Naive thymus-derived CD8-positive, alpha-beta T cell (primary cell): ENCODE measurements at regions not wholly inside any gene's neighbourhood (a gene's known extent, or its start where the extent isn't known, plus 50 kb on each side); places are given as distances from the start of the nearest gene placed in this dataset.
"Not testable (repeated sequence)": the region's sequence is repeated elsewhere in the genome, so short reads cannot be mapped to it uniquely, and the experiment has no call there.

Experiments used
- ATAC-seq, 2 donors: fragments of 150-1000 bp; cut with Tn5 transposase in 1 of 2; sonication (Bioruptor Pico), chemical (Tn5 transposase) in 1 of 2; 1 replicate in 1 of 2; 2 replicates in 1 of 2; pipeline ENCODE4 v1.10.0; 2021; ENCODE audit warnings: mild to moderate bottlenecking in 2 of 2, moderate library complexity in 2 of 2
- POLR2A ChIA-PET: fragments of 350-600 bp; sonication (Branson Sonifier 250); formaldehyde crosslinking; loops from one replicate; lab custom pipeline; 2021; ENCODE audit warnings: antibody characterized with exemption; lab: Charles Lee
- DNase-seq, 10 donors: peaks; one replicate each; pipeline versions ENCODE4 v3.0.0 to v3.0.0-alpha.2; 2020 to 2022
- H3K27ac Mint-ChIP-seq, 10 donors: one replicate each; pipeline ENCODE4 v1.8.0; 2020 to 2022; ENCODE audit warnings: mild to moderate bottlenecking in 10 of 10, mixed read lengths in 10 of 10, moderate library complexity in 4 of 10, inconsistent platforms in 1 of 10
- H3K27me3 Mint-ChIP-seq, 5 donors: one replicate each; pipeline ENCODE4 v1.8.0; 2021 to 2022; ENCODE audit warnings: mixed read lengths in 5 of 5
- H3K36me3 Mint-ChIP-seq, 3 donors: one replicate each; pipeline ENCODE4 v1.8.0; 2020 to 2022; ENCODE audit warnings: mixed read lengths in 3 of 3, mild to moderate bottlenecking in 2 of 3, inconsistent platforms in 1 of 3
- H3K4me1 Mint-ChIP-seq, 4 donors: one replicate each; pipeline ENCODE4 v1.8.0; 2021 to 2022; ENCODE audit warnings: mixed read lengths in 4 of 4
- H3K4me3 Mint-ChIP-seq, 10 donors: one replicate each; pipeline ENCODE4 v1.8.0; 2020 to 2022; ENCODE audit warnings: mild to moderate bottlenecking in 10 of 10, mixed read lengths in 10 of 10, moderate library complexity in 6 of 10, inconsistent platforms in 1 of 10
- H3K9me3 Mint-ChIP-seq, 9 donors: one replicate each; pipeline ENCODE4 v1.8.0; 2020 to 2022; ENCODE audit warnings: mixed read lengths in 9 of 9, mild to moderate bottlenecking in 3 of 9, inconsistent platforms in 1 of 9, moderate library complexity in 1 of 9

- ATAC-seq, DNase-seq, POLR2A ChIA-PET, H3K27me3 Mint-ChIP-seq, H3K36me3 Mint-ChIP-seq, H3K4me1 Mint-ChIP-seq, H3K4me3 Mint-ChIP-seq, H3K27ac Mint-ChIP-seq: not testable (repeated sequence)
- H3K9me3 Mint-ChIP-seq: peaks cover 0 to 34% (median 11%) of the 10 kb centered on the region in 9 donors
These were observed 1256.0 kb downstream of the STIM2 start for GRCh38 chr4:28116526-28117083.

GRCh38 chr4:28117084-28117682 is 1256.5 kb downstream of the STIM2 start:
- POLR2A ChIA-PET: no interaction called here
- Mint-ChIP-seq H3K27me3 (no peaks in the 10 kb centered on the region), H3K4me1 (peaks cover 0 to 3% (median under 1%) of the 10 kb centered on the region in 4 donors), H3K27ac (no peak overlapping the region), H3K9me3 (peaks cover 0 to 34% (median 11%) of the 10 kb centered on the region in 9 donors), H3K4me3 (no peak overlapping the region), H3K36me3 (peaks cover 0 to 8% (median 0%) of the 10 kb centered on the region in 3 donors)
- DNase-seq (no peak), ATAC-seq (no peak)

GRCh38 chr4:28146191-28146590 is 1285.5 kb downstream of the STIM2 start:
- Mint-ChIP-seq H3K36me3 (no peaks in the 10 kb centered on the region), H3K27me3 (no peaks in the 10 kb centered on the region), H3K9me3 (peaks cover 0 to 25% (median 9%) of the 10 kb centered on the region in 9 donors), H3K27ac (no peak overlapping the region), H3K4me3 (no peak overlapping the region), H3K4me1 (no peaks in the 10 kb centered on the region)
- POLR2A ChIA-PET: no interaction called here
- ATAC-seq (no peak), DNase-seq (no peak)

DNA sequence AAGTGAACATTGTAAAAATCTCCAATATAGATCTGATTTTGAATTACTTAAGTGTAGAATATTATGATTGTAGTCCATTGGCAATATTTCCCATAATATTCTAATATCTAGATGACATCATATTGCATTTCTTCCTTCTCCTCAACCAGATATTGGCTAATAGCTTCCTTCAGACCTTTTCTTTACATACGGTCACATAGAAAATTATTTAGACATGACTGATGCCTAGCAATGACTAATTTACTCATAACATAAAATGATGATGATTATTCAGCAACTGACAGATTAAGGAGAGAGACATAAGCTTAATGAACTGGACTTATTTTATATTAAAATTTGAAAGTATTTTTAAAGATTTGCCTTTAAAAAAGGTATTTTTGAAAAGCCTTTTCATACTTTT is 1287.6 kb downstream of the STIM2 start:
- Mint-ChIP-seq H3K27me3 (no peaks in the 10 kb centered on the region), H3K27ac (no peak overlapping the region), H3K4me1 (no peaks in the 10 kb centered on the region), H3K9me3 (peaks cover 0 to 25% (median 7%) of the 10 kb centered on the region in 9 donors), H3K36me3 (no peaks in the 10 kb centered on the region), H3K4me3 (no peak overlapping the region)
- no peak for ATAC-seq
- no peak for DNase-seq
- POLR2A ChIA-PET: no interaction called here

DNA sequence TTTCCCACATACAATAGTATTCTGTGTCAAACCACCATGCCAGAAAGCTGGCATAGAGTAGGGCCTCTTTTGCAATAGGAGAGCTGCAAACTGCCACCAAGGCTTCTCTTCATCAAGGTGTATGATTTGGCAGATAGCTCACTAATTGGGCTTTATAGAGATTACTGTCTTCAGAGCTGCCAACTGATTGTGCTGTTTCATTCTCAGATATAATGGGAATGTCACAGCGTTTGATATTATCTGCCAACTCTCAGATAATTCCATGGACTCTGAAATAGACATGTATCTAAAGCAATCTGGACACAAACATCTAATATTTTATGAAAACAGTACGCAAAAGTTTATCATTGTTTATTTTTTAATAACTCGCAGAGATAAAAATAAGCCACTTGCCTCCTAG is 1289.1 kb downstream of the STIM2 start:
- no peaks in the 10 kb centered on the region for H3K36me3 Mint-ChIP-seq
- H3K4me3 Mint-ChIP-seq: no peak overlapping the region
- H3K27me3 Mint-ChIP-seq: no peaks in the 10 kb centered on the region
- H3K9me3 Mint-ChIP-seq: peaks cover 0 to 25% (median 6%) of the 10 kb centered on the region in 9 donors
- DNase-seq (no peak), ATAC-seq (no peak)
- POLR2A ChIA-PET: no interaction called here
- no peak overlapping the region for H3K27ac Mint-ChIP-seq
- no peaks in the 10 kb centered on the region for H3K4me1 Mint-ChIP-seq

DNA sequence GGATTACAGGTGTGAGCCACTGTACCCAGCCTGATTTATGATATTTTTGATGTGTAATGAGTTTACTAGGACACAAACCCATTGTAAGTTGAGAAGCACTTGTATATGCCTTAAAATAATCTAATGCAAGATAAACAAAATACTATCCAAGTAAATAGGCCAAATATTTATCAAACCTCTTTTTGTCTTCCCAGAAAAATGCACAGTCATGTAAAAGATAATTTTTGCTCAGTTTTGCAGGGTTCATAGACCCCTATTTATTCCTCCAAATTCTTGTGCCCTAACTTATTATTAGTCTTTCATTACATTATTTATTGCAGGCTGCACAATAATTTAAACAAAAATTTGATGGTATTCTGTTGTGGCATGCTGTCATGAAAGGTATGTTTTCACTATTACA is 1290.7 kb downstream of the STIM2 start:
- DNase-seq: no peak
- H3K4me3 Mint-ChIP-seq: no peak overlapping the region
- no peaks in the 10 kb centered on the region for H3K27me3 Mint-ChIP-seq
- ATAC-seq: no peak
- no peaks in the 10 kb centered on the region for H3K4me1 Mint-ChIP-seq
- H3K27ac Mint-ChIP-seq: no peak overlapping the region
- H3K36me3 Mint-ChIP-seq: no peaks in the 10 kb centered on the region
- POLR2A ChIA-PET: no interaction called here
- H3K9me3 Mint-ChIP-seq: peaks cover 0 to 14% (median 7%) of the 10 kb centered on the region in 9 donors

- no peaks in the 10 kb centered on the region for H3K4me1 Mint-ChIP-seq
- POLR2A ChIA-PET: no interaction called here
- no peak for ATAC-seq
- H3K36me3 Mint-ChIP-seq: no peaks in the 10 kb centered on the region
- no peak overlapping the region for H3K4me3 Mint-ChIP-seq
- H3K9me3 Mint-ChIP-seq: peaks cover 0 to 27% (median 3%) of the 10 kb centered on the region in 9 donors
- no peak overlapping the region for H3K27ac Mint-ChIP-seq
- no peaks in the 10 kb centered on the region for H3K27me3 Mint-ChIP-seq
- DNase-seq: no peak
These were observed 1306.8 kb downstream of the STIM2 start for GRCh38 chr4:28167411-28167810.

DNA sequence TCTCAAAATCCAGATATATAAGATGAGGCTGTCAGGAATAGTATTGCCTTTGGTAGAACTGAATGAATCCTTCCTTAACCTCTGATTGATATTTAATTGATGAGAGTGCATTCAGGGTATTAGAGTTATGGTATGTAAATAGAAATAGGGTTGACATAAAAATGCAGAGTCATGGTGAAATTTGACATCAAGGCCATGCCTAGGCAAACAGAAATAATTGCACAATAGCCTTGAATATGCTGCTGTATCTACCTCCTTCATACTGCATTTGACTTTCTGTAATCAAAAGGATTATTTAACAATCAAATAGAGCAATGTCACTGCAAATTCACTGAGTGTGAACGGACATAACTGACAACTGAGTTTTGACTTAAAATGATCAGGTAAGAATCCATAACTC is 1316.3 kb downstream of the STIM2 start:
- DNase-seq (no peak), ATAC-seq (no peak)
- no peak overlapping the region for H3K4me3 Mint-ChIP-seq
- no peak overlapping the region for H3K27ac Mint-ChIP-seq
- POLR2A ChIA-PET: no interaction called here
- H3K27me3 Mint-ChIP-seq: no peaks in the 10 kb centered on the region
- no peaks in the 10 kb centered on the region for H3K4me1 Mint-ChIP-seq
- no peaks in the 10 kb centered on the region for H3K36me3 Mint-ChIP-seq
- peaks cover 0 to 14% (median 1%) of the 10 kb centered on the region in 9 donors for H3K9me3 Mint-ChIP-seq

DNA sequence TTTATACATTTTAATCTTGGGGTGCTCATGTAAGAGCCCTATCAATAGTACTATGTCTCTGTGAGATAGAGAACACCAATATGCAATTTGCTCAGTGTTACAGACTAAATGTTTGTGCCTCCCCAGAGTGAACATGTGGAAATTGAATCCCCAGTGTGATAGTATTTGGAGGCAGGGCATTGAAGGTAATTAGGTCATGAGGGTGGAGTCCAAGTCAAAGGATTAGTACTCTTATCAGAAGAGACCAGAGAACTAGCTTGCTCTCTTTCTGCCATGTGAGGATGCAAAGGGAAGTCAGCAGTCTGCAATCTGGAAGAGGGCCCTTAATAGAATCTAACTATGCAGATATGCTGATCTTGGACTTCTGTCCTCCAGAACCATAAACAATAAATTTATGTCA is 1317.0 kb downstream of the STIM2 start:
- POLR2A ChIA-PET: no interaction called here
- H3K4me1 Mint-ChIP-seq: no peaks in the 10 kb centered on the region
- no peak for ATAC-seq
- no peaks in the 10 kb centered on the region for H3K36me3 Mint-ChIP-seq
- H3K27me3 Mint-ChIP-seq: no peaks in the 10 kb centered on the region
- peaks cover 0 to 16% (median 2%) of the 10 kb centered on the region in 9 donors for H3K9me3 Mint-ChIP-seq
- no peak overlapping the region for H3K4me3 Mint-ChIP-seq
- H3K27ac Mint-ChIP-seq: no peak overlapping the region
- DNase-seq: no peak

DNA sequence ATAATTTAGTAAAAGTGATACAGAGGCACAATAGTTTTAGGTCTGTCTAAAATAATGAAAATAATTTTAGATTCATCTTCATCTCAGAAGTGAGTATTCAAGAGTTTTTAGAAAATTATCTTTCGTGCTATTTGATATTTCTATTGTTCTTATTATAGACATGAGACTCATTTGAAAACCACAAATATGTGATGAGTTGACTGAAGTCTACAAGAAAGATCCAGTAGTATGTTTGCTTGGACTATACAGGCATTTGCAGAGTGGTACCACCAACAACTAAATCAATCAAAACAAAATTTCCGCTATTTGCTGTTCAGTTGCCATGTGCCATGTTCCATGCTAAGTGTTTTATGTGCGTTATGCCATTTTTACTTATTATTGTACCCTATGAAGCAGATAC is 1318.5 kb downstream of the STIM2 start:
- H3K4me1 Mint-ChIP-seq: no peaks in the 10 kb centered on the region
- no peak overlapping the region for H3K27ac Mint-ChIP-seq
- POLR2A ChIA-PET: no interaction called here
- H3K27me3 Mint-ChIP-seq: no peaks in the 10 kb centered on the region
- no peaks in the 10 kb centered on the region for H3K36me3 Mint-ChIP-seq
- DNase-seq (no peak), ATAC-seq (no peak)
- H3K9me3 Mint-ChIP-seq: peaks cover 0 to 6% (median 2%) of the 10 kb centered on the region in 9 donors
- H3K4me3 Mint-ChIP-seq: no peak overlapping the region

GRCh38 chr4:28209371-28209924 is 1348.8 kb downstream of the STIM2 start:
- H3K4me1 Mint-ChIP-seq: no peaks in the 10 kb centered on the region
- H3K9me3 Mint-ChIP-seq: peaks cover 0 to 12% (median 7%) of the 10 kb centered on the region in 9 donors
- ATAC-seq: no peak
- no peaks in the 10 kb centered on the region for H3K36me3 Mint-ChIP-seq
- no peaks in the 10 kb centered on the region for H3K27me3 Mint-ChIP-seq
- no peak overlapping the region for H3K4me3 Mint-ChIP-seq
- POLR2A ChIA-PET: no interaction called here
- DNase-seq: no peak
- H3K27ac Mint-ChIP-seq: no peak overlapping the region

- Mint-ChIP-seq H3K36me3 (no peaks in the 10 kb centered on the region), H3K27me3 (no peaks in the 10 kb centered on the region)
These were observed 1351.2 kb downstream of the STIM2 start for GRCh38 chr4:28211676-28212470.

GRCh38 chr4:28221536-28221935 is 1360.9 kb downstream of the STIM2 start:
- Mint-ChIP-seq H3K27ac (no peak overlapping the region), H3K27me3 (no peaks in the 10 kb centered on the region), H3K4me1 (no peaks in the 10 kb centered on the region), H3K36me3 (no peaks in the 10 kb centered on the region), H3K9me3 (peaks cover 0 to 13% (median 4%) of the 10 kb centered on the region in 9 donors), H3K4me3 (no peak overlapping the region)
- ATAC-seq (no peak), DNase-seq (no peak)
- POLR2A ChIA-PET: no interaction called here

More at GRCh38 chr4:28211676-28212470, 1351.2 kb downstream of the STIM2 start:
- Mint-ChIP-seq H3K27ac (no peak overlapping the region), H3K4me3 (no peak overlapping the region), H3K9me3 (peaks cover 0 to 10% (median 2%) of the 10 kb centered on the region in 9 donors), H3K4me1 (no peaks in the 10 kb centered on the region)
- no peak for ATAC-seq
- POLR2A ChIA-PET: no interaction called here
- no peak for DNase-seq
